HCT116 (cell line): ENCODE measurements at regions not wholly inside any gene's neighbourhood (a gene's known extent, or its start where the extent isn't known, plus 50 kb on each side); places are given as distances from the start of the nearest gene placed in this dataset.

Source experiments
- ATAC-seq: fragments of 200-7000 bp; cut with Tn5 transposase; 2 replicates; pipeline ENCODE4 v1.9.1; 2020; ENCODE audit warnings: mild to moderate bottlenecking, moderate library complexity
- BruUV-seq: library from RNA; stranded (reverse); fragments of 400-500 nt; replicated peaks from 2 replicates; lab custom pipeline; 2021; lab: Mats Ljungman, UMichigan
- CTCF ChIA-PET: fragments of 300-600 bp; sonication (Branson Sonifier 250); formaldehyde crosslinking; loops from one replicate; lab custom pipeline; 2021; ENCODE audit warnings: antibody characterized with exemption; lab: Charles Lee
- POLR2A ChIA-PET: fragments of 300-600, 350-600 bp; sonication (Branson Sonifier 250); formaldehyde crosslinking; loops from one replicate; lab custom pipeline; 2021; ENCODE audit warnings: antibody characterized with exemption; lab: Charles Lee
- RAD21 ChIA-PET, 2 experiments: fragments of 300-600 bp; sonication (Branson Sonifier 250); formaldehyde crosslinking; loops; one replicate each; lab custom pipeline; 2023; ENCODE audit warnings: low total read pairs in 2 of 2; ENCODE audit not compliant: uncharacterized antibody in 2 of 2, unreplicated experiment in 2 of 2, low non-redundant PET in 1 of 2; lab: Charles Lee
- DNase-seq: peaks from one replicate; pipeline ENCODE4 v3.0.0-alpha.2; 2010; ENCODE audit warnings: low read depth, low spot score
- H2AFZ ChIP-seq: fragments of 200-600 bp; shearing (Covaris generic), sonication (generic); 2 replicates; pipeline ENCODE4 v1.6.1; 2017; ENCODE audit warnings: low read depth, mixed run types, mixed read lengths, antibody characterized with exemption, low read length; ENCODE audit not compliant: poor library complexity, severe bottlenecking
- H3K27ac ChIP-seq: 2 replicates; pipeline ENCODE4 v1.5.1; 2012; ENCODE audit warnings: low read depth, low read length
- H3K27me3 ChIP-seq: fragments of 200-600 bp; sonication (generic); 2 replicates; pipeline ENCODE4 v1.6.1; 2016; ENCODE audit warnings: mixed run types, low read length, mixed read lengths; ENCODE audit not compliant: insufficient read depth
- H3K36me3 ChIP-seq, 2 experiments: fragments of 200-500 bp in 1 of 2; fragments of 200-600 bp in 1 of 2; sonication (Bioruptor generic) in 1 of 2; sonication (generic) in 1 of 2; 2 replicates each; pipeline versions ENCODE4 v1.5.1 to v1.6.1; 2014 to 2016; ENCODE audit warnings: low read length in 2 of 2, inconsistent platforms in 1 of 2, mixed read lengths in 1 of 2, mixed run types in 1 of 2; ENCODE audit not compliant: insufficient read depth in 2 of 2, control insufficient read depth in 1 of 2
- H3K4me1 ChIP-seq, 2 experiments: fragments of 200-600 bp in 1 of 2; sonication (generic) in 1 of 2; 2 replicates each; pipeline versions ENCODE4 v1.5.1 to v1.6.1; 2012 to 2017; ENCODE audit warnings: low read length in 2 of 2, inconsistent platforms in 1 of 2, mild to moderate bottlenecking in 1 of 2, mixed read lengths in 1 of 2, mixed run types in 1 of 2, moderate library complexity in 1 of 2; ENCODE audit not compliant: insufficient read depth in 2 of 2, control insufficient read depth in 1 of 2
- H3K4me2 ChIP-seq: fragments of 200-600 bp; sonication (generic); 2 replicates; pipeline ENCODE4 v1.6.1; 2017; ENCODE audit warnings: mixed run types, low read length, mixed read lengths
- H3K4me3 ChIP-seq, 2 experiments: fragments of 200-600 bp in 1 of 2; sonication (generic) in 1 of 2; replicated peaks in 1 of 2; 2 replicates each; pipeline ENCODE4 v1.5.1; 2011 to 2016; ENCODE audit warnings: low read length in 2 of 2, control low read depth in 1 of 2, low read depth in 1 of 2, mild to moderate bottlenecking in 1 of 2, mixed read lengths in 1 of 2, mixed run types in 1 of 2
- H3K79me2 ChIP-seq: fragments of 200-600 bp; sonication (generic); 2 replicates; pipeline ENCODE4 v1.6.1; 2017; ENCODE audit warnings: mild to moderate bottlenecking, mixed run types, low read length, moderate library complexity, mixed read lengths; ENCODE audit not compliant: insufficient read depth
- H3K9ac ChIP-seq: fragments of 200-600 bp; sonication (generic); 2 replicates; pipeline ENCODE4 v1.6.1; 2016; ENCODE audit warnings: low read length, mixed read lengths
- H3K9me2 ChIP-seq: fragments of 200-600 bp; sonication (generic), shearing (Covaris generic); 2 replicates; pipeline ENCODE4 v1.6.1; 2017; ENCODE audit warnings: mixed run types, mild to moderate bottlenecking, moderate library complexity; ENCODE audit not compliant: insufficient read depth
- H3K9me3 ChIP-seq, 2 experiments: fragments of 200-500 bp in 1 of 2; fragments of 200-600 bp in 1 of 2; sonication (Bioruptor generic) in 1 of 2; sonication (generic) in 1 of 2; 2 replicates each; pipeline ENCODE4 v1.6.1; 2014 to 2017; ENCODE audit warnings: low read length in 2 of 2, mixed read lengths in 2 of 2, inconsistent platforms in 1 of 2, low read depth in 1 of 2, mild to moderate bottlenecking in 1 of 2, mixed run types in 1 of 2, moderate library complexity in 1 of 2; ENCODE audit not compliant: control insufficient read depth in 1 of 2, insufficient read depth in 1 of 2
- H4K20me1 ChIP-seq: fragments of 200-600 bp; sonication (generic), shearing (Covaris generic); 2 replicates; pipeline ENCODE4 v1.6.1; 2017; ENCODE audit warnings: mixed run types, mild to moderate bottlenecking, moderate library complexity; ENCODE audit not compliant: insufficient read depth
- CBX3 ChIP-seq: IDR thresholded peaks from 2 replicates; pipeline ENCODE4 v1.6.1; 2012; ENCODE audit warnings: low read depth
- CEBPB ChIP-seq: IDR thresholded peaks from 2 replicates; pipeline ENCODE4 v1.6.1; 2012; ENCODE audit warnings: low read depth
- CTCF ChIP-seq, 3 experiments: fragments of 200-600 bp in 1 of 3; sonication (generic) in 1 of 3; IDR thresholded peaks in 2 of 3; conservative IDR thresholded peaks in 1 of 3; 2 replicates each; pipeline ENCODE4 v1.5.1; 2012 to 2017; ENCODE audit warnings: low read depth in 2 of 3, low read length in 2 of 3, antibody characterized with exemption in 1 of 3, borderline replicate concordance in 1 of 3, control low read depth in 1 of 3, mild to moderate bottlenecking in 1 of 3, mixed read lengths in 1 of 3, mixed run types in 1 of 3, moderate library complexity in 1 of 3; ENCODE audit not compliant: insufficient read depth in 1 of 3
- EZH2 ChIP-seq: fragments of 200-600 bp; sonication (generic); IDR thresholded peaks from 2 replicates; pipeline ENCODE4 v1.6.1; 2017; ENCODE audit warnings: antibody characterized with exemption, mixed run types
- EZH2phosphoT487 ChIP-seq: fragments of 200-600 bp; IDR thresholded peaks from 2 replicates; pipeline ENCODE4 v1.6.1; 2018; ENCODE audit warnings: antibody characterized with exemption, borderline replicate concordance
- FOSL1 ChIP-seq: IDR thresholded peaks from 2 replicates; pipeline ENCODE4 v1.6.1; 2012; ENCODE audit warnings: low read depth
- JUND ChIP-seq: IDR thresholded peaks from 2 replicates; pipeline ENCODE4 v1.6.1; 2012
- MAX ChIP-seq: IDR thresholded peaks from 2 replicates; pipeline ENCODE4 v1.6.1; 2012
- POLR2A ChIP-seq: IDR thresholded peaks from 2 replicates; pipeline ENCODE4 v1.7.0; 2011; ENCODE audit warnings: borderline replicate concordance; ENCODE audit not compliant: insufficient read depth, insufficient read length; ENCODE audit errors: extremely low read depth
- POLR2AphosphoS5 ChIP-seq: IDR thresholded peaks from 2 replicates; pipeline ENCODE4 v1.6.1; 2011; ENCODE audit warnings: mild to moderate bottlenecking, low read depth, low read length, moderate library complexity
- RAD21 ChIP-seq: IDR thresholded peaks from 2 replicates; pipeline ENCODE4 v1.6.1; 2012; ENCODE audit warnings: low read depth, mild to moderate bottlenecking
- SIN3A ChIP-seq: IDR thresholded peaks from 2 replicates; pipeline ENCODE4 v1.6.1; 2012; ENCODE audit warnings: low read depth
- SP1 ChIP-seq: IDR thresholded peaks from 2 replicates; pipeline ENCODE4 v1.6.1; 2012; ENCODE audit warnings: low read depth
- TCF7L2 ChIP-seq: IDR thresholded peaks from 2 replicates; pipeline ENCODE4 v1.7.0; 2011; ENCODE audit warnings: borderline replicate concordance, inconsistent platforms; ENCODE audit not compliant: insufficient read depth, insufficient read length; ENCODE audit errors: extremely low read depth
- YY1 ChIP-seq: IDR thresholded peaks from 2 replicates; pipeline ENCODE4 v1.6.1; 2011; ENCODE audit warnings: low read length, low read depth, moderate library complexity, mild to moderate bottlenecking; ENCODE audit not compliant: insufficient replicate concordance; ENCODE audit errors: extremely low read depth
- ZFX ChIP-seq: fragments of 450-650 bp; IDR thresholded peaks from 2 replicates; pipeline ENCODE4 v1.6.1; 2017
- intact Hi-C: fragments of 100-400 bp; cut with micrococcal nuclease; formaldehyde crosslinking; loops from 2 replicates; pipeline ENCODE4 v1.10.0; 2022

GRCh38 chr22:27517361-27518155 is 284.0 kb downstream of the MN1 start:
- no TSS peak for BruUV-seq
- H3K4me2 ChIP-seq: no peak overlapping the region
- no peaks in the 10 kb centered on the region for H3K9me3 ChIP-seq
- H3K9me2 ChIP-seq: no peaks in the 10 kb centered on the region
- no peaks in the 10 kb centered on the region for H4K20me1 ChIP-seq
- H3K27me3 ChIP-seq: no peaks in the 10 kb centered on the region
- H3K27ac ChIP-seq: no peak overlapping the region
- no peak overlapping the region for H3K9ac ChIP-seq
- no peak for ATAC-seq
- intact Hi-C loops: no loop called here
- H3K79me2 ChIP-seq: no peaks in the 10 kb centered on the region
- no peak overlapping the region for H2AFZ ChIP-seq
- H3K4me1 ChIP-seq: no peaks in the 10 kb centered on the region
- no peak for DNase-seq
- H3K4me3 ChIP-seq: no peak overlapping the region
- H3K36me3 ChIP-seq: no peaks in the 10 kb centered on the region
- ChIA-PET POLR2A (no interaction called here), RAD21 (no interaction called here), CTCF (no interaction called here)
- TF ChIP-seq POLR2AphosphoS5: no peak
- TF ChIP-seq POLR2A: no peak
- no peak for TF ChIP-seq FOSL1
- TF ChIP-seq MAX: no peak
- no peak for TF ChIP-seq TCF7L2

GRCh38 chr22:27518531-27519340 is 282.8 kb downstream of the MN1 start:
- POLR2A ChIA-PET: no interaction called here
- CTCF ChIA-PET: no interaction called here
- H3K4me3 ChIP-seq: no peak overlapping the region
- no peaks in the 10 kb centered on the region for H3K27me3 ChIP-seq
- H3K4me1 ChIP-seq: no peaks in the 10 kb centered on the region
- no peaks in the 10 kb centered on the region for H3K36me3 ChIP-seq
- no peaks in the 10 kb centered on the region for H3K9me3 ChIP-seq
- no peak overlapping the region for H3K4me2 ChIP-seq
- ATAC-seq (no peak), DNase-seq (no peak)
- no peak overlapping the region for H3K27ac ChIP-seq
- no TSS peak for BruUV-seq
- H3K9me2 ChIP-seq: no peaks in the 10 kb centered on the region
- no peaks in the 10 kb centered on the region for H3K79me2 ChIP-seq
- no peaks in the 10 kb centered on the region for H4K20me1 ChIP-seq
- no peak overlapping the region for H2AFZ ChIP-seq
- intact Hi-C loops: no loop called here
- no peak overlapping the region for H3K9ac ChIP-seq
- RAD21 ChIA-PET: no interaction called here
- TF ChIP-seq CBX3 (no peak), RAD21 (no peak), YY1 (no peak), SP1 (no peak), JUND (no peak), CEBPB (no peak), EZH2phosphoT487 (no peak), EZH2 (no peak), FOSL1 (no peak), CTCF (IDR thresholded peaks at IDR 0.05 in 2 of 3, conservative IDR thresholded peaks at IDR 0.05 in 1 of 3; ENCODE audit: borderline replicate concordance in 1 of 3, insufficient read depth in 1 of 3, low read depth in 2 of 3, low read length in 2 of 3) (no peak), ZFX (no peak), TCF7L2 (no peak), SIN3A (no peak)
